Heart left ventricle (tissue), 13 donors: ENCODE measurements at regions not wholly inside any gene's neighbourhood (a gene's known extent, or its start where the extent isn't known, plus 50 kb on each side); places are given as distances from the start of the nearest gene placed in this dataset.

Source experiments
- CTCF ChIP-seq, 12 donors: fragments of 200-600 bp; sonication (generic) in 4 of 12; IDR thresholded peaks; one replicate each; pipeline versions ENCODE4 v1.5.0 to v1.8.0; 2018 to 2022; ENCODE audit warnings: antibody characterized with exemption in 12 of 12, mild to moderate bottlenecking in 5 of 12
- POLR2A ChIP-seq, 2 donors: fragments of 450-650 bp; IDR thresholded peaks; one replicate each; pipeline ENCODE4 v1.6.1; 2017; ENCODE audit warnings: antibody characterized with exemption in 2 of 2, mild to moderate bottlenecking in 2 of 2, moderate library complexity in 2 of 2
- donor health status: ischemic (EF 13 %, LVEDD 7.1; RV severe dilation, severe dysfunction).
- donor health status: DM: no; HTN: yes; CAD: no.
- donor health status: DM: no; HTN: no; CAD: no.
- donor health status: ischemic (EF 25% LVEDD 6.9; RV normal size, moderate dysfunction).
- donor health status: ischemic (EF 25% LVEDD 5.7; RV mildly dilated, moderate dysfunction).
- donor health status: ischemic (EF 35%, LVEDD 5.7; RV mildly dilated, moderate dysfunction).
- donor health status: nonischemic (EF 11% LVEDD 7.7; RV severe dilation, severe dysfunction).
- donor health status: DM: yes; HTN: yes; CAD: no.
- donor health status: PGD.
- donor health status: ischemic (EF 29% LVEDD 5.4; RV normal size, mild dysfunction).
- donor health status: nonischemic (EF 23%, LVEDD 6.1; RV moderate dilation, normal function).

DNA sequence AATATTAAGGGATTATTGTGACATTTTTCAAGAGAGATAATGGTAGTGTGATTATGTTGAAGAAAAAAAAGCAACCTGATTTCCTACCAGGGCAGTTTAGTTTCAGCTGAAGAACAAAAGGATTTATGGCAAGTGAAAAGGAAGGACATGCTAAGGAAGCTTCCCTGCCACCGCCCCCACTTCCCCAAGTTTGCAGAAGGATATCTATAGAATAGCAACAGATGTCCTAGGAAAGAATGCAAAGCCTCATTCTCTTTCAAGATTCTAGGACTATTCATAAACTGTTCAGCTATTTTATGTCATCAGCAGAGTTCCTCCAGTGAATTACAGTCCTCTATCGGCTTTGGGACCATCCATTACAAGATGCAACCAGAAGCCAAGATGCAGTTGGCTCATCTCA, 160.8 kb downstream of the SATB1 start:
- no peak for TF ChIP-seq POLR2A (IDR thresholded peaks at IDR 0.05)
- no peak for TF ChIP-seq CTCF (IDR thresholded peaks at IDR 0.05)
